Activated CD4-positive, alpha-beta T cell treated with anti-CD3 and anti-CD28 coated beads, Interleukin-10, Interleukin-2, amounts not matched to agents 100 ng/mL and 50 ng/mL, durations not matched to agents 16 hours and 8 hours (primary cell): ENCODE measurements at regions not wholly inside any gene's neighbourhood (a gene's known extent, or its start where the extent isn't known, plus 50 kb on each side); places are given as distances from the start of the nearest gene placed in this dataset.

ENCODE experiments used
- DNase-seq: peaks from one replicate; pipeline ENCODE4 v3.0.0-alpha.2; 2020

DNA sequence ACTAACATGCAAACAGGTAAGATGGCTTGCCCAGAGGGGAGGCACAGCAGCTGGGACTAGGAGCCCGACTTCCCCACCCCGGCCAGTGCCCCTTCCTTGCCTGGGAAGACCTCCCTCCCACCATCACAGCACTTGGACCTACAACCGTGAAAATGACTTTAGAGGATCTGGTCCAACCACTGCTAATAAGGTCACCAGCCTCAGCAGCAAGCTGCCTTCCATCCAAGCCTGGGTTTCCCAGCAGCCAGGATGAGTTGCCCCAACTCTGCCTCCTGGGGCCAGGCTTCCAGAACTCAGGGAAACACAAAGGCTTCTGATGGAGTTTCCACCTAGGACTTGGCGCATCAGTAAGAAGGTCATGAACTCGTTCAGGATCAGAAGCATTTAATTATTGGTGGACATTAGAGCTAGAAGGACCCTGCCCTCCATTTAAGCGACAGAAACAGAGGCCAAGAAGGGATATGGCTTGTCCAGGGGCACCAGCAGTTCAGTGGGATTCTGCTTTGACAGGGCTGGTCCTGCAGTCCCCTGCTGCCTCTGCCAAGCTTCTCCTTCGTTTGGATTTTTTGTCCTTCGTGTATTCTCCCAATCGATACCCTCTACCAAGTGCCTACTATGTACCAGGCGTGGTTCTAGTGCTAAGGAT lies 403.0 kb upstream of the ID2 start:
- no peak for DNase-seq

DNA sequence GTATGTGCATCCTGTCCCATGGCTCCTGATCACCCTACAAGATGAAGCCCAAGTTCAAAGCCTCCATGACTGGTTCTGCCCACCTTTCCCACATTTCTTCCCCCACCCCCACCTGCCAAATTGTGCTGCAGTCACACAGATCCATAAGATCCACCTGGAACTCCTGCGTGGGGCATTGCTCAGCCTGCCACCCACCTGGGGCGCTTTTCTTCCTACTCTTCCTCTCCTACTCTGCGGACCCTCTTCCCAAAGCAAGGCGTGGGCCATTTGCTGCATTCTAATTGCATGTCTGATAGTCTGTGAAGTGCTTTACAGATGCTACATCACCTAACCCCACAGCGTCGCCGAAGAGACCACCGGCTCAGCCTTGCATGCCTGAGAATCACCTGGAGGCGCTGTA lies 402.4 kb upstream of the ID2 start:
- DNase-seq: no peak

DNA sequence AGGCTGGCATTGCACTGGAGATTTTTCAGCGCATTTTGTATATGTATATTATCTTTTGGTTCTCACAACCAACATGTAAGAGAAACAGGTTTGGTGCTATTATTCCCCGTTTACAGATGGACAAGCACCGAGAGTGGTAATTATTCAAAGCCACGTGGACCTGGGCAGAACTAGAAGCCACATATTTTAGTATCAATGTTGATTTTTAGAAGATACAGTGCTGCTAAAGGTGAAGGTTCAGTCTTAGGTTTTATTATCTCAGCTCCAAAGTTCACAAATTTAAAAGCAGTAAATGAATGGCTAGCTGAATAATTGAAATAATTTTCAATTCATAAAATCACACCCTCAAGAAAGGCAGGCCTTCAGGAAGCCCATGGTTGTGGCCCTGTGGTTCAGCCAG lies 400.6 kb upstream of the ID2 start:
- DNase-seq: no peak

DNA sequence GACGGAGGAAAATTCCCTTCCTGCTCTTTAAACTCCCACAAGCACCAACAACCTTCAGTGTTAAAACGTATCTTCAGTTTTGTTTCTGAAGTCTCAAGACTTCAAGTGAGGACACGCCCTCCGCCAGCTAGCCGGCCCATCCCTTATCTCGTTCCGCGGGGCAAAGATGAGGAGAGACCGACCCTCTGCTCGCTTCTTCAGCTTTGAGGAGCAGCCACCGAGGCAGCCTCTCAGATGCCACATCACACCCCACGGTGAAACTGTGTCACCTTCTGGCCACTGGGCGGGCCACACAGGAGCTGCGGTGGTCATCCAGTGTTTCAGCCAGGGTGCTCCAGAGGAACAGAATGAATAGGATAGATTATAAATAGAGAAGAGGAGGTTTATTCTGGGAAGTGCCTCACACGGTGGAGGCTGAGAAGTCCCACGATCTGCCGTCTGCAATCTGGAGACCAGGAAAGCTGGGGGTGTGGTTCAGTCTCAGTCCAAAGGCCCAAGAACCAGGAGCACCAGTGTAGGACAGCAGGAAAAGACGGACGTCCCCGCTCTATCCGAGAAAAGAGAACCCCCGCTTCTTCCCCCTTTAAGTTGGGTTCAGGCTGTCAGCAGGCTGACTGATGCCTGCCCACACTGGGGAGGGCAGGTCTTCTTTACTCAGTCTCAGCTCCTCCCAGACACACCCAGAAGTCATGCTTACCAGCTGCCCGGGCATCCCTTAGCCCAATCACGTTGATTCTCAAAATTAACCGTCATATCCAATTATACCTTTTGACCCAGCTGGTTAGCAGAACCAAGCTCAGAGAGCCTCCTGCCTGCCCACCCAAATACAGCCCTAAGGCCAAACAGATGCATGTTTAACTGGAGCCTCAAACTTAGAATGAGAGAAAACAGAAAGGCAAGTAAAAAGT lies 399.7 kb upstream of the ID2 start:
- peak; percentile 53 for DNase-seq

DNA sequence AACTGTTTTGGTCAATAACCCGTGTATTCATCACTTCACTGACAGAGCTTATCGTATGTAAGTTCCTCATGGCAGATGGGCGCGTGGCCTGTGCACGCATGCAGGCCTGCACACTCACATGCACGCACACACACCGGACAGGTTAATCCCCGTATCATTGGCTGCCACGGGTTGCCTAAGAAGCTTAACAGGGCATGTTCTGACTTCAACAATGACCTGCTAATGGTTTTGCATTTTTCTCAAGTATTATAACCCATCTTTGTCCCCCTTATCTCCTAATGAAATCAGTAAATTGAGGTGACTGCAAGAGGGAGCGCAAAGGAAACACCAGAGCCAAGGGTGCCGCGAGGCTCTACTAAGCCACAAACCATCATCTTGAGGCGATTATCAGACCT lies 399.0 kb upstream of the ID2 start:
- DNase-seq: peak; percentile 30

DNA sequence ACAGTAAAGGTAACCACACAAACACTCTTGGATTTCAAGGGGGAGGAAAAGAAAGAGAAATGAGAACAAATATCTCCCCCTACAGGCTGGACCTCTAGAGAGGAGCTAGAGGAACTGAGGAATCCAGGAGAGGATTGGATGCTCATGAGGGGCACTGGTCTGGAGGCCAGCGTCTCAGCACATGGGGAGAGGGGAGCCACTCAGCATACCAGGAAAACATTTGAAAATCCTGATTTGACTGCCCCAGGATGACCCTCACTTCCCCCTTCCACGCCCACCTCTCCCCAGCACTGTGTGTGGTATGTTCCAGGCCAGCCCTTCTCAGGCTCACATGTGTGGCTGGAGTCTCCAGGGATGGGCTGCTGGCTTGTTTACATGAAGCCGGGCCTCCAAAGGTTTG lies 396.8 kb upstream of the ID2 start:
- DNase-seq: no peak

DNA sequence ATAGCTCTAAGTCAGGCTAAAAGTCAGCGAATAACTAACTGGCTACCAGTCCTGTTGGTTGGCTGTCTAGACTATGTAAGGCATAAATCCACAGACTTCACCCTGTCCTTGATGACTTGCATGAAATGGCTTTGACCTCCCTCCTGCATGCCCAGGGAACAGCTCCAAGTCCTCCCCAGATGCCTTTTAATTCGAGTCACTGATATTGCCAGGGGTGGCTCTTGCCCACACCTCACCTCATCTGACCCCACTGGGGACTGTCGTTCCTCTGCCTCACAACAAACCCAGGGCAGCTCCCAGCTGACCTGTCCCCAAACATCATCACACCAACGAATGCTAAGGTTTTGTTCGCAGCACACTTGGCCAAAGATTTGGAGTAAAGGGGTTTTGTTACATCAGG lies 396.0 kb upstream of the ID2 start:
- DNase-seq: no peak

DNA sequence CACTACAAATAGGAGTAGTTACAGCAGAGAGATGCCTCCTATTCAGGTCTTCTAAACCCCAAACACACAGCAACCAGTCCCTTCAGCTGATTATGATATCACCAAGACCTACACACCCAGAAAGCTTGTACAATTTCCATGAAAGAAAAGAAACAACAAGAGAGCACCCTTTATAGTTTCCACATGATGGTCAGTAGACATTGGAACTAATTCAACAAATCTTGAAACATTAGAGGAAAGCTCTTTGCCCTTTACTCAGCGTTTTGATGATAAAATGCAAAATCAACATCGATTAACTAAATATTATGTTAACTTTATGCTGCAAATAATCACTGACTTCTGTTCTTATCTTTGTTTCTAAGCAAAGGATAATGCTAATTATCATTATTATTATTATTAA lies 393.6 kb upstream of the ID2 start:
- DNase-seq: no peak

DNA sequence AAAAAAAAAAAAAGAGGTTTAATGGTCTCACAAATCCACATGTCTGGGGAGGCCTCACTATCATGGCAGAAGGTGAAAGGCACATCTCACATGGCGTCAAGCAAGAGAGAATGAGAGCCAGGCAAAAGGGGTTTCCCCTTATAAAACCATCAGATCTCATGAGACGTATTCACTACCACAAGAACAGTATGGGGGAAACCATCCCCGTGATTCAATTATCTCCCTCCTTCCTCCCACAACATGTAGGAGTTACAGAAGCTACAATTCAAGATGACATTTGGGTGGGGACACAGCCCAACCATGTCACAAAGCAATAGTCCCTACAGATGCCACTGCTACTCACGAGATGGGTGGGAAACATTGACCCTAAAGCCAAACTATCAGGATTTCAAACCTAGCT lies 392.7 kb upstream of the ID2 start:
- DNase-seq: no peak

DNA sequence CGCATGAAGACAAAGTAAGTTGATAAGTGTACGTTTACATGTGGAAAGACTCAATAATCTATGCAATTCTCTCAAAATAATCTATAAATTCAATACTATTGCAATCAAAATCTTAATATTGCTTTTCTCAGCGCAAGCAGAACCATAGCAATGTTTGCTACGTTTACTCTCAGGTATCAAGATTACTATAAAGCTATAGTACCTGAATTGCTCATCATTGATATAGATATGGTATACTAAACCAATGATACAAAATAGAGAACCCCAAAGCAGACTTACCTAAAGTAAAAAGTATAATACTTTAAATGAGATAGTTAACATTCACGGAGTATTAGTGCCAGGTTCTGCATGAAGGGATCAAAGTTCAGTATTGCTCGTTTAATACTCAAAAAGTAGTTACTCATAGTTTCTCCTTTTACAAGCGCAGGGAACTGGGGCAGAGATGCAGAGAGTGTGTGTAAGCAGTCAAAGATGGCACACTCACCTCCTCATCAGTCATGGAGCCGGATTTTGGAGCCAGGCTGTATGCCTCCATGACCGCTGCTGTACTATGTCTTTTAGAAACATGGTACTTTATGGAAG lies 391.0 kb upstream of the ID2 start:
- no peak for DNase-seq

DNA sequence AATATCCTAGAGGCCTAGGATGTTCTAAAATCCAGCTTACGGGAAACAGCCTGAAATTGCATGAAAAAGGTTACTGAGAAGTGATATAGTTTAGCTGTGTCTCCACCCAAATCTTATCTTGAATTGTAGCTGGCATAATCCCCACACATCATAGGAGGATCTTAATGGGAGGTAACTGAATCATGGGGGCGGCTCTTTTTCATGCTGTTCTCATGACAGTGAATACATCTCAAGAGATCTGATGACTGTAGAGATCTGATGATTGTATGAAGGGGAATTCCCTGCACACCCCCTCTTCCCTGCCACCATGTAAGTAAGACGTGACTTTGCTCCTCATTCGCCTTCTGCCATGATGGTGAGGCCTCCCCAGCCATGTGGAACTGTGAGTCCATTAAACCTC lies 385.6 kb upstream of the ID2 start:
- no peak for DNase-seq

DNA sequence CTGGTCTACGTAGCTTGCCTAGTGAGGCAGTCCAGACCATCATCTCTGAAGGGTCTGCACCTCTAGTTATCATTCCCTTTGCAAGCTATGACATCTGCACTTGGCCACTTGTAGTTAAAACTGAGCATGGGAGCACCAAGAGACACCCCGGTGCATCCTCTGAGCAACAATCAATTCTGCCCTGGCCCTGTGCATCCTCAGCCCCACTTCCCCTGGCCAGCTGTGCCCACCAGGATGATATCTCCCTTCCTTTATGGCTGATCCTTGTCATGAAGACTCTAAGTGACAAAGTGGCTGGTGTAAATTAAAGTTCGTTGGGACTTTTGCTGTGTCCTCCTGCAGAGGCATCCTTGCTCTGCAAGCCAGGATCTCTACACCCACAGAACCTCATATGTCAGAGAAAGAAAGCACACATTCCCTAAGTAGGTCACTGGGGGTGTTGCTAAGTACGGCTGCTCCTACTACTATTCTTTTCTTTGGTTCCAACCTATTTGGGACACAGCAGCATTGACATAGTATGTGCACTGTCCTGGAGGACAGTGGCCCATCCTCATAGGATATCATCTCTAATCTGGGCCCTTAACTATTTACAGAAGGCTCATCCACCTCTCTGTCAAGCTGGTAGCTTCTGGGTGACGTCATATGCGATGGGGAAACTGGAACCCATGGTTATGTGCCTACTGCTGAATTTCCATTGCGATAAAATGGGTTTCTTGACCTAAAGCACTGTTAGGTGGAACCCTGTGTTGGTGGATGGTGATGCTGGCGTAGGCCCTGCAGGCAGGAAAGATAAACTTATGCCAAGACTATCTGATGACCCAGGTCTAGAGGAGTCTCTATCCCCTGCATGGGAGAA lies 384.3 kb upstream of the ID2 start:
- DNase-seq: no peak

DNA sequence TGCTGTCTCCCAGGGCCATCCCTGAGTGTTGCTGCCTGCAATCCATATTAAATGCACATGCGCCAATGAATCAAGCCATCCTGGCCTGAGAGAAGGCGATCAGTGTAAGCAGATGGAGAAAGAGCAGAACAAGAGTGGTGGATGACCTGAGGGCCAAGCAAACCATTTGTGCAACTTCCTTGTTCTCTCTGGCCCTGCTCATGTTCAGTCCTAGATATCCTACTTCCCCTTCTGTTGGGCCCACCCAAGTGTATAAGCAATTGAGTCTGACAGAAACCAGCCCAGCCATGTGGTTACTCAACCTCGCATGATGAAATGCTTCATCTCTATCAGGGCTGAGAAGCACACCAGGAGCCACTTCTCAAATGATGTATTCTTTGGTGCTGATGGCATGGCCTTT lies 383.1 kb upstream of the ID2 start:
- DNase-seq: no peak

DNA sequence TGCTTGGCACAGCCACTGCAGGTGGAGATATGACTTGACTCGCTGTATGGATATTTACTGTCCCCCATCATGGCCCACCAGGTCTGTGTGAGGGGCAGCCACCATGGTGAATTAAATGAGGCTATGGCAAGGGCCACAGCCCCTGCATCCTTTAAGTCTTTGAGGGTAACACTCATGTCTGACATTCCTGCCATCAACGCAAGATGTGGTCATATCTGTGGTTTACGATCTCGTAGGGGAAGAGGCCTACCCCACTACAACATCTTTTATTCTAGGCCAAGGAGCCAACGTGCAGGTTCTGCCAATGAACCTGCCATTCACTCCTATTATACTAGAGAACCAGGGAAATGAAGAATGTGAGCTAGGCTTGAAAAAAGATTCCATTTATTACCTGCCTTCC lies 381.6 kb upstream of the ID2 start:
- no peak for DNase-seq

DNA sequence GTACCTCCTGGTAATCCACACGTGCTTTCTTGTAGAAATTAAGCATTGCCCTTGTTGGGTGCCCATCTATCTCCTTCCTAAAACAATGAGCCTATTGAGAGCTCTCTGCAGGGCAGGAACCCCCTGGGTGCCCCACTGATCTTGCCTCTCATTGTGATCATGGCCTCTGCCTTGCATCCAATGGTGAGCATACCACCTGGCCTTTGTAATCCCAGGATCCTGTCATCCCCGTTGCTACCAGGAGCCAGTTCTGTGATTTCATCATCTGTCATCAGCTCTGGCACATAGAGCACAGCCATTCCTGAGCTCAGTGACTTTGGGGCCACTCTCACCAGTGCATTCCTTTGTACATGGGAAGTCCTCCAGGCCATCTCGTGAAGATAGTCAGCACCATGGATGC lies 381.0 kb upstream of the ID2 start:
- DNase-seq: no peak

DNA sequence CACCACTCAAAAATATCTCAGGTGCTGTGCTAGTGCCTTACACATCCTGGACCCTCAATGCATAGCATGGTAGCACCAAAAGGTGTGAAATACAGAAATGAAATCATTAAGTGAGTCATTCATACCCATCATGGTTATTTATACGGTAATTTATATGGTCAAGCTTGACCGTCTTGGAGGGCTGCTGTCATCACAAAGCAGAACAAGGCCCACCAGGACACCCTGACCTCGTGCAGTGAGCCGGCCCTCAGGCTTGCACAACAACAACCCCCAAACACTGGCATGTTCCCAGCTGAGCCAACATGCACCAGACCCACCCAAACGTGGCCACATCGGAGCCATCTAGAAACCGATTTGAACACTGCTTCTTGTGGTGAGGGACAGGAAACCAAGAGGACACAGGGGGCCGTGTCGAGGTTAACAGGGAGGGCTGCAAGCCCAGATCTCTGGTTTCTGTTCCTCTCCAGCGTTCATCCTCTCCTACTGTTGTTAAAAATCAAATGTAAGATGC lies 378.5 kb upstream of the ID2 start:
- peak; percentile 95 for DNase-seq

DNA sequence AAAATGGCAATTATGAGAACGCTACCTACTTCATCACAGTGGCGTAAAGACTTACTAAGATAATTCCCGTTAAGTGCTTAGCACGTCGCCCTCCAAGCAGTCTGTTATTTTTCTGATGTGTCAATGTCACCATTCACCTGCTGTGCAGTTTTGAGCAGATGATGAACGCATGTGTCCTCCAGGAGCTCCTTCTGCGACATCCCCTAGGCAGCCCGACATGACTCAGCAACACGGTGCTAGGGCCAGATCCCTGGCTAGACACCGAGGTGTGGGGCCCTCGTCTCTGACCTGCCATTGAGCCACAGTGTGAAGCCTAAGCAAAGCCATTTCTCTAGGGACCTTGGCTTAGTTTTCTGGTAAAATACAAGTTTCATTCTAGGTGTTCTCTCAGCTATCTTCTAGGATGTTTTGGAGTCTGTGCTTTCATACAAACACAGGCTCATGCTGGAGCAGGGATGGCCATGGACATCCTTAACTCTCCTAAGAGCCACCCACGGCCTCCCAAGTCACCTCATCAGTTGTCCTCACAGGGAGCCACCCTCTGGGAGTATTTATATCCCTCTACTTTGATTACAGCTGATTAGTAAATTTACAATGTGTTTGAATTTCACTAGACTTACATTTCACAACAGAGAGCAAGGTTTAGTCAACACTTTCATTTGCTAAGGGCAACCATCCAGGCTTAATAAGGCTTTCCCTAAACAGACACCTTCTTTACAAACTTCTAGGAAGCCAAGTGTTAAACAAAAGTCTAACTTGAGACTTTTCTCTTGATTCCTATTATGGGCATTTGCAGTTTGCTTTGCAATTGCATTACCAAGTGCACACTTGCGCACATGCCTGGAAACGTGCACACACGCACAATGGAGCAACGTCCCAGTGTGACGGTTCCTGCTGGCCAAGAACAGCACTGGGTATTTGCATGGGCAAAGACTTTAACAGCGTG lies 376.8 kb upstream of the ID2 start:
- peak; percentile 41 for DNase-seq

DNA sequence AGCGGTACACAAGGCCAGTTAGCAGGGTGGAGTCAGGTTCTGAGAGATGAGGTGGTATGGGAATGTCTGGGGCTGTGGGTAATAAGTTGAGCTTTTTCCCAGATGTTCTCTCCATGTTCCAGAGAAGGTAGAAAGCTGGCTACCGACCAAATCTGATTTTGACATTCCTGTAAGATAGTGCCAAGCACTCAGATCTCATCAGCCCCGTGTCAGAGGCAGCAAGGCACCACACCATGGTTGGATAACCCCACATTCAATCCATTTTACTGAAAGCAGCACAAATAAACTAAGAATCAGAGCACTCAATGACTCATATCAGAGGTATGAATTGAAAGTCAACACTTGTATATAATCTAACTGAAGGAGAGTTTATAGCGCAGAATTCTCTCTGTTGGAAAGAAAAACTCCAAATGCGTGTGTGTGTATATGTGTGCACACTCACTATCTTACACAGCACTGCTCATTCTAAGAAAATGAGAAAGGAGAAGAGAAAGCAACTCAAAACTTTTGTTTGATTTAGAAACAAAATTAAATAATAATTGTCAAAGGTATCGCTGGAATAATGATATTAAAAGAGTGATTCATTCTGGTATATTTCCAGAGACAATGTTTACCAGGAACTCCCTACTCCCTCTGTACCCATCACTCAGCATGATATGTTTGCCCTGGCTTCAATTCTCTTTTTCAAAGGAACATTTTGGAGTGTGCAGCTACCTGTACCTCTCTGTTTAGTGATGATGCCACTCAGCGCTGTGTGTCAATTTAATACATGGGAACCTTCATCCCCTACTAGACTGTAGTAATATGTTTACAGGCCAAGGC lies 375.1 kb upstream of the ID2 start:
- peak; percentile 83 for DNase-seq

DNA sequence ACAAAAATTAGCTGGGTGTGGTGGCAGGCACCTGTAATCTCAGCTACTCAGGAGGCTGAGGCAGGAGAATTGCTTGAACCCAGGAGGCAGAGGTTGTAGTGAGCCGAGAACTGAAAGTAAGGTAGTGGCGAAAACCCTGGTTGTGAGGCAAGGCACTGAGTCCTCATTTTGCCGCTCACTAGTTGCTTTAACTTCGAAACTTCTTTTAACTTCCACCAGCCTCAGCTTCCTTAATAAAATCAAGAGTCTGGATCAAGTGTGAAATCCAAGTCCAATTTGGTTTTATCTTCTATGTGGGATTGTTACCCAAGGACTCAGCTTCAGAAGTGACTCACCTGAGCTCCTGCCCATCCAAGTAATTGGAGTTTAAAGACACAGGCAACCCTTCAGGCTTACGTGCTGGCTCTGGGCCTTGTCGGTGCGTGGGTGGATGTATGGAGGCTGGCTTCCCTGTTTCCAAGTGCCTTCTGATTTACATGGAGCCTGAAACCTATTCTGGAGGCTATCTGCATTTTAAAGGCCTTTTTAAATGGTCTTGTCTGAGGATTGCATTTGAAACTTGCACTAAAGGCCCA lies 374.2 kb upstream of the ID2 start:
- DNase-seq: no peak

DNA sequence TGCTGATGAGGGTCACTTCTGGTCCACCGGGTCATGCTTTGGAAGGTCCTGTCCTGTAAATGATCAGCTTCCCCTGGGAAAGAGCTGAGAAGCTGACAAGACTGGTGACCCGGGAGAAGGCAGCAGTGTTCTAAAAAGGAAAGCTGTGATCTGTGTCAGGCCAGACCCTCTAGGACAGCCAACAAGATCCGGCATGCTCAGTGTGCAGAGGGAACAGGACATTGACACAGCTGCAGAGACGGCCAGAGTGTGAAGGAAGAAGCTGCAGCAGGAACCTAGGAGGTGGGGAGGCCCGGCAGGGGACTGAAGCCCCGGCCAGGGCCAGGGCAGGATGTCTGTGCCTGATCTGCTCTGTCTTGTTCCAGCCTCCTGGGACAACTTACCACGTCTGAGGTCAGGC lies 372.7 kb upstream of the ID2 start:
- no peak for DNase-seq
